ENCODE measurements at regions not wholly inside any gene's neighbourhood (a gene's known extent, or its start where the extent isn't known, plus 50 kb on each side); places are given as distances from the start of the nearest gene placed in this dataset.

GRCh38 chr11:80155412-80156017 is 714.7 kb upstream of the TENM4 start:
- DNase-seq (ENCODE audit: low spot score) = no peak

DNA sequence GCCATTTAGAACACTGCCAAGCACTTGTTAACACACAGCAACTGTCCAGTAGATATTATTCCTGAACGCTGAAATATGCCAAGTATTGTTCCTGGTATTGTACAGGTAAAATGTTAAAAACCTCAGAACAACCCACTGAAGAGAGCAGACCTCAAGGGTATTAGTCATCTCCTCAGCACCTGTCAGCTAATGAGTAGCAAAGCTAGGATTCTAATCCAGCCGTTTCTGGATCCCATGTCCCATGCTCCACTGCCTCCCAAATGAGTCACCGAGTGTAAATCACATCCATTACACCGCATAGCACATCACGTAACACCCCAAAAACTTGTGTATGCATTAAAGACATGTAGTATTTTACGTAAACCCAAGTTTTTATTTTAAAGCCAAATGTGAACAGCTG is 705.4 kb upstream of the TENM4 start:
- DNase-seq (ENCODE audit: low spot score) = no peak

- no peak for DNase-seq (ENCODE audit: low spot score)
Observed at GRCh38 chr11:80144897-80145594, 704.2 kb upstream of the TENM4 start.

- no peak for DNase-seq (ENCODE audit: low spot score)
Observed at GRCh38 chr11:80136991-80137390, 696.2 kb upstream of the TENM4 start.

GRCh38 chr11:80129396-80129795 is 688.6 kb upstream of the TENM4 start:
- DNase-seq (ENCODE audit: low spot score) = no peak

- no peak for DNase-seq (ENCODE audit: low spot score)
Observed at GRCh38 chr11:80122211-80122610, 681.4 kb upstream of the TENM4 start.

DNA sequence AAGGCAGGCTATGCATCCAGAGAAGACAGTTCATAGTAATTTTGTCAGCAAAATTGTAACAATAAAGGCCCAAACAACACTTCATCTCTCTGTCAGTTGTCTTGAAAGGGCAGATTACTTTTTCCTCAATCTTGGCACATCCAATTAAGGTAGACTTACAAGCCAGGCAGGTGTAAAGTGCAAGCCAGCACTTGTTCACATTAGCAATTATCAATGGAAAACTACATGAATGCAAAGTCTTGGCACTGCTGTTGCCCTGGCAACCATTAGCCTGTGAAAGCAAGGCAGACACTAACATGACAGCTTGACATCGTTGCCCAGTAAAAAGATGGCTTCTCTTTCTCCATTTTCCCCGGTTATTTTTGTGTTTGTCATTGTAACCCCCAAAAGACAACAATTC is 677.2 kb upstream of the TENM4 start:
- DNase-seq (ENCODE audit: low spot score) = no peak

DNA sequence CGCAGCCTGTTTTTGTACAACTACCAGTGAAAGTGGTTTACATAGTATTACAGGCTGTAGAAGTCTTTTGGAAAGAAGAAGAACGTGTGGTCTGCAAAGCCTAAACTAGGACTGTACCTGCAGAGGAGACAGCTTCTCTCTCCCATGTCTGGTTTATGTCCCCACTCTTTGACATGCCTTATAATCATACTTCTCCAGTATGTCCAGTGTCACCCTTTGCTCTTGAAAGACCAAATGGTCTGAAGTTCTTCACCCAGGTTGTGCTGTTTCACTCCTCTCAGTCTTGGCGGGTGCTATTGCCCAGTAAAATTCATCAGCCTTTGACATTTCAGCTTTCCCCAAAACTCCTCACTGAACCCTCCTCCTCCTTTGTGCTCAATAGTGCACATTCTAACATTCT is 676.0 kb upstream of the TENM4 start:
- no peak for DNase-seq (ENCODE audit: low spot score)

DNA sequence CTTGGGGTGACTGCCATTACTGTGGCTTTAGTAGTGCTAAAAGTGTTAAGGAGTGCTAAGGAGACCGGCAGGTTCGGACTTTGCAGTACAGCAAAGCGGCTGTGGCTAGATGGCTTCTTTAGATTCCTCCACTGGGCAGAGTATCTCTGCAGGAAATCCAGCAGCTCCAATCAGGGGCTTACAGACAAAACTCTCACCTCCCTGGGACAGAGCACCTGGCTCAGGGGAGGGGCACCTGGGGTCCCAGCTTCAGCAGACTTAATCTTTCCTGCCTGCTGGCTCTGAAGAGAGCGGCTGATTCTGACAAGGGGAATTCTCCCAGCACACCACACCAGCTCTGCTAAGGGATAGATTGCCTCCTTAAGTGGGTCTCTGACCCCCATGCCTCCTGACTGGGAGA is 668.8 kb upstream of the TENM4 start:
- no peak for DNase-seq (ENCODE audit: low spot score)

DNA sequence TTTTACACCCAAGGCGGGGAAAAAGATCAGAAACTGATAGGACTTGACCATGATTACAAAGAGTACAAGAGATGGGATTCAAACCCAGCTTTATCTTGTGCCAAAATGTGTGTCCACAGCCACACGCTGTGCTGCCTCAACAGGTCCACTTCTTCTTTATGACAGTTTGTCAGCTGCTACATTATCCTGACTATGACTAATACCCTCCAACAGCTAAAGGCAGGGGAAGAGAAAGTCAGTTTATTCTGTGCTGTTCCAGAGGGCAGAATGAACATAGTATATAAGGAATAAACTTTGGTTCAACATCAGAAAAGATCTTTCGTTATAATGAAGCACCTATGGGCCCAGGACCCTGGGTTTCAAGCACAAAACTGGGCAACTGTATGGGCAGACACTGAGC is 668.2 kb upstream of the TENM4 start:
- DNase-seq (ENCODE audit: low spot score) = no peak

- DNase-seq (ENCODE audit: low spot score) = no peak
Observed at GRCh38 chr11:80107415-80107814, 666.6 kb upstream of the TENM4 start.

DNA sequence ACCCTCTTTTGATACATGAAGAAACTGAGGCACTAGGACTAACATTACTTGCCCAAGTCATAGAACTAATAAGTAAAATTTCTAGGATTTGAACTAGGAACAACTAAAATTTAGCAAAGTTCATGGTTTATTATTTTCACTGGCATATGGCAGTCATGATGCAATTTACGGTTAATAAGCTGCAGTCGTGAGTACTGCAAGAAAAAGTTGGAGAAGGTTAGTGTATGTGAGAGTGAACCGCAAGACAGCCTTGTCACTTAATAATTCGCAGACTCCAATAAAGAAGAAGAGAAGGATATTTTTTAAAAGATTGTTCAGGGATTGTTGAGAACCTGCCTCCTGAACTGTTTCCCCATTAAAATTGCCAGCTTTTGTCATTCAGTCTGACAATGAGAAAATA is 663.4 kb upstream of the TENM4 start:
- DNase-seq (ENCODE audit: low spot score) = no peak

- DNase-seq (ENCODE audit: low spot score) = no peak
Observed at GRCh38 chr11:80103142-80103859, 662.5 kb upstream of the TENM4 start.

DNA sequence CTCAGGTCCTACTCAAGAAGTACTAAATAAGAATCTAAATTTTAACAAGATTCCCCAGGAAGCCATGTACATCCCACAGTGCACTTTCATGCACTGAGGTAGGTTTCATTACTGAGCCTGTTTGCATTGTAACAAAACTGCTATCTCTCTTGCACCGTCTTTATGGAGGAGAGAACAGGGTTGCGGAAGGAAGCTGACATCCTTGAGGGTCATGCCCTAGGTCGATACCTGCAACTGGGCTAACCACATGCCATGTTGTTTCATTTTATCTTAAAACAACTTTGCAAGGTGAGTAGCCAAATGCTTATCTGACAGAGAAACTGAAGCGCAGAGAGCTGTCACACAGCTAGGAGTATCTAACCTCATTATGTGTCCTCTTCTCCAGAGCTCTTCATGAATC is 656.3 kb upstream of the TENM4 start:
- no peak for DNase-seq (ENCODE audit: low spot score)

DNA sequence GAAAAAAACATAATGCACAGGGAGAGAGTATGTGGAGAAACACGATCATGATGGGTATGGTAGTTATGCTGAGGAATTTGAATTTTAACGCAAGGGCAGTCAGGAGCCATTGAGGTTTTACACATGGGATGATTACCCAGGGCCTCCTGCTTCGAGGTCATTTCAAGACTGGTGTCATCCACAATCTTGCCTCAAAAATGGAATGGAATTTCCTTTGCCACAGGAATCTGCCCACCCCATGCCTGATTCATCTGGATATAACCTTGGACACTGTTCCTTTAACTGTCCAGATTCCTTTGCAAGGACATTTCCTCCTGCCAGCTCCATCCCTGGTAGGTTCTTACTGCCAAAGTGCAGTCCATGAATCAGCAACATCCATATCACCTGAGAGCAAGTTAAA is 655.9 kb upstream of the TENM4 start:
- no peak for DNase-seq (ENCODE audit: low spot score)

GRCh38 chr11:80086496-80087055 is 645.7 kb upstream of the TENM4 start:
- no peak for DNase-seq (ENCODE audit: low spot score)

DNA sequence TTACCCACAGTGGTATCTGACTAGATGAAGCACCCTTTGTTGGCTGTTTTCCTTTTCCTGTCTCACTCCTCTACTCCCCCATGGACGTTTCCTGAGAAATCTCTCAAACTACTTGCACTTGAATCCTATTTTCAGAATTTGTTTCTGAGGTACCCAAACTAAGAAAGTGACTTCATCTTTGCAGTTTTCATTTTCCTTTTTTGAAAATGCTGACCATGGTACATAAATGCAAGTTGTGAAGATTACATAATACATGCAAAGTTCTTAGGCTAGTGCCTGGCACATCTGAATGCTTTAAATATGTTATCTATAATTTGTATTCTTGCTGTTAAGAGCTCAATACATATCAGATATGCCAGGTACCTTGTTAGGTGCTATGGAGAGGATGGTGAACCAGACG is 644.7 kb upstream of the TENM4 start:
- DNase-seq (ENCODE audit: low spot score) = no peak

GRCh38 chr11:80084608-80085007 is 643.8 kb upstream of the TENM4 start:
- no peak for DNase-seq (ENCODE audit: low spot score)

DNA sequence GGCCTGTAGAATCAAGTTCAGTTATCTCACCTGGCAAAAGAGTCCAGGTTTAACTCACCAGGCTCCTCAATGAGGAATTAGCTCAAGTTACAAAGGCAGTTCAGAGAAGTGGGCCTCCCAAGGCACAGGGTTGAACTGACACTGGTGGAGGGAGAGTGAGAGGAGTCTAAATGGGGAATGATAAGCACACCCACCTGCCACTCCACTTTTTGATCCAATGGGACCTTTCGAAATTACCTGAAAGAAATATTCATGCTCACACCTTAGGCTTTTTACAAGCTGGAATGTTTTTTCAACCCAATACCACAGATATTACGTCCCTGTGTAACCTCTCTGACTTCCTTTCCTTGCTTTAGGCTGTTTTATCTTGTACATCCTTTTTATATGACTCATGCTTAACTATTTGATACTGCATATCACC is 642.7 kb upstream of the TENM4 start:
- no peak for DNase-seq (ENCODE audit: low spot score)

DNA sequence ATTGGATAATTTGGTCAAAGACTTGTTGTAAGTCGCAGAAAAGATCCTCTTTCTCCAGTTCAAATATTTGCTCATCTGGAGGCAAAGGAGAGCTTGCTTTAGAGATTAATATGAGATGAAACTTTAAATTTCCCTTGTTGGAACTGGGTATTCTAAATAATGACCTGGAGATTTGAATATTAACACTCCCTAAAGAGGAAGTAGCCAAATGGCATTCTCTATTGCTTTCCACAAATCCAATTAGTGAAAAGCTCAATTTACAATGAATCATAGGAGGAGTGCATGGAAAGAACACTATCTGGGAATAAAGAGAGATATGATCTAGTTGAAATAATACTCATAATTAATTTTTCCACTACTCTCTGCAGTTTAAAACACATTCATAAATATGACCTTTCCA is 641.6 kb upstream of the TENM4 start:
- no peak for DNase-seq (ENCODE audit: low spot score)

- DNase-seq (ENCODE audit: low spot score) = no peak
Observed at GRCh38 chr11:80077113-80077512, 636.3 kb upstream of the TENM4 start.

DNA sequence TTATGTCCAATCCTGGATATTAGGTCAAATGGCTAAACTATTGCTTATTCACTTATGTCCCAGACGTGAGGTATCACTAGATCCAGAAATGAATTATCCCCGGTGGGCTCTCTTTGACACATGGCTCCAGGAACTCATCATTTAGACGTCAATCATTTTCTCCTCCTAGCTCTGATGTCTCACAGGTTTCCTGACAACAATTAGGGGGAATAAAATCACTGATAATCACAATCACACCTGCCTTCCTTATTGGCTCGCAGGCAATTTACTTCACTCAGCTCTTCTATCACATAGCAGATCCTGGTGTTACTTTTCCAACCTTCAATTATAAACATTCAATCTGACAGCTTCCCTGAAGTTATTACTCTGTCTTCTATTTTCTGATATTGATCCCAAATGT is 634.0 kb upstream of the TENM4 start:
- no peak for DNase-seq (ENCODE audit: low spot score)

GRCh38 chr11:80066291-80066690 is 625.5 kb upstream of the TENM4 start:
- no peak for DNase-seq (ENCODE audit: low spot score)
